HCT116 (cell line): ENCODE measurements at regions not wholly inside any gene's neighbourhood (a gene's known extent, or its start where the extent isn't known, plus 50 kb on each side); places are given as distances from the start of the nearest gene placed in this dataset.

Experiments used
- ATAC-seq: fragments of 200-7000 bp; cut with Tn5 transposase; 2 replicates; pipeline ENCODE4 v1.9.1; 2020; ENCODE audit warnings: mild to moderate bottlenecking, moderate library complexity
- BruUV-seq: library from RNA; stranded (reverse); fragments of 400-500 nt; replicated peaks from 2 replicates; lab custom pipeline; 2021; lab: Mats Ljungman, UMichigan
- CTCF ChIA-PET: fragments of 300-600 bp; sonication (Branson Sonifier 250); formaldehyde crosslinking; loops from one replicate; lab custom pipeline; 2021; ENCODE audit warnings: antibody characterized with exemption; lab: Charles Lee
- POLR2A ChIA-PET: fragments of 300-600, 350-600 bp; sonication (Branson Sonifier 250); formaldehyde crosslinking; loops from one replicate; lab custom pipeline; 2021; ENCODE audit warnings: antibody characterized with exemption; lab: Charles Lee
- RAD21 ChIA-PET, 2 experiments: fragments of 300-600 bp; sonication (Branson Sonifier 250); formaldehyde crosslinking; loops; one replicate each; lab custom pipeline; 2023; ENCODE audit warnings: low total read pairs in 2 of 2; ENCODE audit not compliant: uncharacterized antibody in 2 of 2, unreplicated experiment in 2 of 2, low non-redundant PET in 1 of 2; lab: Charles Lee
- DNase-seq: peaks from one replicate; pipeline ENCODE4 v3.0.0-alpha.2; 2010; ENCODE audit warnings: low read depth, low spot score
- H2AFZ ChIP-seq: fragments of 200-600 bp; shearing (Covaris generic), sonication (generic); 2 replicates; pipeline ENCODE4 v1.6.1; 2017; ENCODE audit warnings: low read depth, mixed run types, mixed read lengths, antibody characterized with exemption, low read length; ENCODE audit not compliant: poor library complexity, severe bottlenecking
- H3K27ac ChIP-seq: 2 replicates; pipeline ENCODE4 v1.5.1; 2012; ENCODE audit warnings: low read depth, low read length
- H3K27me3 ChIP-seq: fragments of 200-600 bp; sonication (generic); 2 replicates; pipeline ENCODE4 v1.6.1; 2016; ENCODE audit warnings: mixed run types, low read length, mixed read lengths; ENCODE audit not compliant: insufficient read depth
- H3K36me3 ChIP-seq, 2 experiments: fragments of 200-500 bp in 1 of 2; fragments of 200-600 bp in 1 of 2; sonication (Bioruptor generic) in 1 of 2; sonication (generic) in 1 of 2; 2 replicates each; pipeline versions ENCODE4 v1.5.1 to v1.6.1; 2014 to 2016; ENCODE audit warnings: low read length in 2 of 2, inconsistent platforms in 1 of 2, mixed read lengths in 1 of 2, mixed run types in 1 of 2; ENCODE audit not compliant: insufficient read depth in 2 of 2, control insufficient read depth in 1 of 2
- H3K4me1 ChIP-seq, 2 experiments: fragments of 200-600 bp in 1 of 2; sonication (generic) in 1 of 2; 2 replicates each; pipeline versions ENCODE4 v1.5.1 to v1.6.1; 2012 to 2017; ENCODE audit warnings: low read length in 2 of 2, inconsistent platforms in 1 of 2, mild to moderate bottlenecking in 1 of 2, mixed read lengths in 1 of 2, mixed run types in 1 of 2, moderate library complexity in 1 of 2; ENCODE audit not compliant: insufficient read depth in 2 of 2, control insufficient read depth in 1 of 2
- H3K4me2 ChIP-seq: fragments of 200-600 bp; sonication (generic); 2 replicates; pipeline ENCODE4 v1.6.1; 2017; ENCODE audit warnings: mixed run types, low read length, mixed read lengths
- H3K4me3 ChIP-seq, 2 experiments: fragments of 200-600 bp in 1 of 2; sonication (generic) in 1 of 2; replicated peaks in 1 of 2; 2 replicates each; pipeline ENCODE4 v1.5.1; 2011 to 2016; ENCODE audit warnings: low read length in 2 of 2, control low read depth in 1 of 2, low read depth in 1 of 2, mild to moderate bottlenecking in 1 of 2, mixed read lengths in 1 of 2, mixed run types in 1 of 2
- H3K79me2 ChIP-seq: fragments of 200-600 bp; sonication (generic); 2 replicates; pipeline ENCODE4 v1.6.1; 2017; ENCODE audit warnings: mild to moderate bottlenecking, mixed run types, low read length, moderate library complexity, mixed read lengths; ENCODE audit not compliant: insufficient read depth
- H3K9ac ChIP-seq: fragments of 200-600 bp; sonication (generic); 2 replicates; pipeline ENCODE4 v1.6.1; 2016; ENCODE audit warnings: low read length, mixed read lengths
- H3K9me2 ChIP-seq: fragments of 200-600 bp; sonication (generic), shearing (Covaris generic); 2 replicates; pipeline ENCODE4 v1.6.1; 2017; ENCODE audit warnings: mixed run types, mild to moderate bottlenecking, moderate library complexity; ENCODE audit not compliant: insufficient read depth
- H3K9me3 ChIP-seq, 2 experiments: fragments of 200-500 bp in 1 of 2; fragments of 200-600 bp in 1 of 2; sonication (Bioruptor generic) in 1 of 2; sonication (generic) in 1 of 2; 2 replicates each; pipeline ENCODE4 v1.6.1; 2014 to 2017; ENCODE audit warnings: low read length in 2 of 2, mixed read lengths in 2 of 2, inconsistent platforms in 1 of 2, low read depth in 1 of 2, mild to moderate bottlenecking in 1 of 2, mixed run types in 1 of 2, moderate library complexity in 1 of 2; ENCODE audit not compliant: control insufficient read depth in 1 of 2, insufficient read depth in 1 of 2
- H4K20me1 ChIP-seq: fragments of 200-600 bp; sonication (generic), shearing (Covaris generic); 2 replicates; pipeline ENCODE4 v1.6.1; 2017; ENCODE audit warnings: mixed run types, mild to moderate bottlenecking, moderate library complexity; ENCODE audit not compliant: insufficient read depth
- ATF3 ChIP-seq: IDR thresholded peaks from 2 replicates; pipeline ENCODE4 v1.6.1; 2012
- CBX3 ChIP-seq: IDR thresholded peaks from 2 replicates; pipeline ENCODE4 v1.6.1; 2012; ENCODE audit warnings: low read depth
- CEBPB ChIP-seq: IDR thresholded peaks from 2 replicates; pipeline ENCODE4 v1.6.1; 2012; ENCODE audit warnings: low read depth
- EGR1 ChIP-seq: IDR thresholded peaks from 2 replicates; pipeline ENCODE4 v1.6.1; 2012; ENCODE audit warnings: low read depth
- JUND ChIP-seq: IDR thresholded peaks from 2 replicates; pipeline ENCODE4 v1.6.1; 2012
- MAX ChIP-seq: IDR thresholded peaks from 2 replicates; pipeline ENCODE4 v1.6.1; 2012
- POLR2A ChIP-seq: IDR thresholded peaks from 2 replicates; pipeline ENCODE4 v1.7.0; 2011; ENCODE audit warnings: borderline replicate concordance; ENCODE audit not compliant: insufficient read depth, insufficient read length; ENCODE audit errors: extremely low read depth
- POLR2AphosphoS5 ChIP-seq: IDR thresholded peaks from 2 replicates; pipeline ENCODE4 v1.6.1; 2011; ENCODE audit warnings: mild to moderate bottlenecking, low read depth, low read length, moderate library complexity
- RAD21 ChIP-seq: IDR thresholded peaks from 2 replicates; pipeline ENCODE4 v1.6.1; 2012; ENCODE audit warnings: low read depth, mild to moderate bottlenecking
- REST ChIP-seq: IDR thresholded peaks from 2 replicates; pipeline ENCODE4 v1.6.1; 2012; ENCODE audit warnings: low read depth
- SP1 ChIP-seq: IDR thresholded peaks from 2 replicates; pipeline ENCODE4 v1.6.1; 2012; ENCODE audit warnings: low read depth
- SRF ChIP-seq: IDR thresholded peaks from 2 replicates; pipeline ENCODE4 v1.6.1; 2012; ENCODE audit warnings: low read depth
- TCF7L2 ChIP-seq: IDR thresholded peaks from 2 replicates; pipeline ENCODE4 v1.7.0; 2011; ENCODE audit warnings: borderline replicate concordance, inconsistent platforms; ENCODE audit not compliant: insufficient read depth, insufficient read length; ENCODE audit errors: extremely low read depth
- YY1 ChIP-seq: IDR thresholded peaks from 2 replicates; pipeline ENCODE4 v1.6.1; 2011; ENCODE audit warnings: low read length, low read depth, moderate library complexity, mild to moderate bottlenecking; ENCODE audit not compliant: insufficient replicate concordance; ENCODE audit errors: extremely low read depth
- ZBTB33 ChIP-seq: IDR thresholded peaks from 2 replicates; pipeline ENCODE4 v1.6.1; 2011; ENCODE audit warnings: mild to moderate bottlenecking, low read length, moderate library complexity; ENCODE audit not compliant: insufficient replicate concordance; ENCODE audit errors: extremely low read depth
- ZFX ChIP-seq: fragments of 450-650 bp; IDR thresholded peaks from 2 replicates; pipeline ENCODE4 v1.6.1; 2017
- ZNF274 ChIP-seq: fragments of 200-500 bp; sonication (Bioruptor generic); IDR thresholded peaks from 2 replicates; pipeline ENCODE4 v1.6.1; 2014; ENCODE audit warnings: mild to moderate bottlenecking, low read depth, low read length, inconsistent platforms
- intact Hi-C: fragments of 100-400 bp; cut with micrococcal nuclease; formaldehyde crosslinking; loops from 2 replicates; pipeline ENCODE4 v1.10.0; 2022

GRCh38 chr4:123262080-123262479, 134.5 kb upstream of the SPRY1 start:
- Histone ChIP-seq H3K9ac (no peak overlapping the region), H3K79me2 (no peaks in the 10 kb centered on the region), H3K4me2 (no peak overlapping the region)
- POLR2A ChIA-PET: no interaction called here
- TF ChIP-seq JUND (no peak), EGR1 (no peak), POLR2AphosphoS5 (no peak), CBX3 (no peak), ZNF274 (no peak), TCF7L2 (no peak), RAD21 (no peak), YY1 (no peak), REST (no peak), ZBTB33 (no peak), CEBPB (no peak), ZFX (no peak), SP1 (no peak), ATF3 (no peak), MAX (no peak), POLR2A (no peak), SRF (no peak)
- TF ChIP-seq, all 23 proteins: peak for 0
- Histone ChIP-seq H3K9me3 (no peaks in the 10 kb centered on the region), H2AFZ (no peak overlapping the region), H3K9me2 (no peaks in the 10 kb centered on the region), H3K27me3 (no peaks in the 10 kb centered on the region), H3K27ac (no peak overlapping the region), H3K4me1 (no peaks in the 10 kb centered on the region), H3K36me3 (no peaks in the 10 kb centered on the region), H3K4me3 (no peak overlapping the region), H4K20me1 (no peaks in the 10 kb centered on the region)
- no peak for ATAC-seq
- ChIA-PET CTCF (no interaction called here), RAD21 (no interaction called here)
- intact Hi-C loops: no loop called here
- no TSS peak for BruUV-seq
- DNase-seq: no peak
